ENCODE measurements at regions not wholly inside any gene's neighbourhood (a gene's known extent, or its start where the extent isn't known, plus 50 kb on each side); places are given as distances from the start of the nearest gene placed in this dataset.

DNA sequence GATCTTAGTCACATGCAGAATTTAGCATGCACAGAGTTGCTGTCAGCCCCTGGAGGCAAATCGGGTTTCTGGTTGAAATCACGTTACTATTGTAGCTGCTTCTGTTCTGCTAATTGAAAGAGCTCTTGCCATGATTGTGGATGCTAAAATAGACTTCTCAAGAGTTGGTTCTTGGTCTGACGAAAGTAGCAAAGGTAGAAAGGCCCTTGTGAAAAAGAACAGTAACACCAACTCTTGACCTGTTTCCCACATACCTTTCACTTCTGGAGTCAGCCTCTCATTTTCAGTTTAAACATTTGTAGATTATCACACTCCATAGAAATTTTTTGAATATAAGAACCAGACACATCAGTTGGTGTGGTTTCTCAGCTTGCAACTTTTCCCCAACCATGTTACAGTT lies 110.0 kb upstream of the EPB41L3 start:
- 90 to 100% methylated on average over 2 to 3 of the region's 3 CpGs for WGBS, 2 experiments (ENCODE audit: insufficient coverage in 1 of 2, insufficient read length in 1 of 2)
- Histone ChIP-seq H3K4me1 (ENCODE audit: control insufficient read depth, insufficient read depth, low read length) (no peaks in the 10 kb centered on the region), H3K27me3 (ENCODE audit: control insufficient read depth, insufficient read depth, low read length, poor library complexity, severe bottlenecking) (no peaks in the 10 kb centered on the region), H3K9me3 (ENCODE audit: control insufficient read depth, low read length) (no peaks in the 10 kb centered on the region), H3K27ac (ENCODE audit: low read depth, low read length) (no peak overlapping the region), H3K4me3 (ENCODE audit: low read length) (no peak overlapping the region), H3K9ac (ENCODE audit: extremely low read depth, low read length, poor library complexity, severe bottlenecking) (no peak overlapping the region), H3K36me3 (ENCODE audit: control insufficient read depth, insufficient read depth, low read length) (no peaks in the 10 kb centered on the region)
- DNase-seq, result no peak
- no peaks in the 10 kb centered on the region for H3K4me1 Mint-ChIP-seq
- TF ChIP-seq, protein P1, sequence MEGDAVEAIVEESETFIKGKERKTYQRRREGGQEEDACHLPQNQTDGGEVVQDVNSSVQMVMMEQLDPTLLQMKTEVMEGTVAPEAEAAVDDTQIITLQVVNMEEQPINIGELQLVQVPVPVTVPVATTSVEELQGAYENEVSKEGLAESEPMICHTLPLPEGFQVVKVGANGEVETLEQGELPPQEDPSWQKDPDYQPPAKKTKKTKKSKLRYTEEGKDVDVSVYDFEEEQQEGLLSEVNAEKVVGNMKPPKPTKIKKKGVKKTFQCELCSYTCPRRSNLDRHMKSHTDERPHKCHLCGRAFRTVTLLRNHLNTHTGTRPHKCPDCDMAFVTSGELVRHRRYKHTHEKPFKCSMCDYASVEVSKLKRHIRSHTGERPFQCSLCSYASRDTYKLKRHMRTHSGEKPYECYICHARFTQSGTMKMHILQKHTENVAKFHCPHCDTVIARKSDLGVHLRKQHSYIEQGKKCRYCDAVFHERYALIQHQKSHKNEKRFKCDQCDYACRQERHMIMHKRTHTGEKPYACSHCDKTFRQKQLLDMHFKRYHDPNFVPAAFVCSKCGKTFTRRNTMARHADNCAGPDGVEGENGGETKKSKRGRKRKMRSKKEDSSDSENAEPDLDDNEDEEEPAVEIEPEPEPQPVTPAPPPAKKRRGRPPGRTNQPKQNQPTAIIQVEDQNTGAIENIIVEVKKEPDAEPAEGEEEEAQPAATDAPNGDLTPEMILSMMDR (conservative IDR thresholded peaks at IDR 0.05), result no peak
- H3K27me3 Mint-ChIP-seq (ENCODE audit: insufficient read depth), result no peaks in the 10 kb centered on the region
- H3K27ac Mint-ChIP-seq, result no peak overlapping the region
- no peaks in the 10 kb centered on the region for H3K36me3 Mint-ChIP-seq (ENCODE audit: low read depth)
- H3K4me3 Mint-ChIP-seq, result no peak overlapping the region
- no peaks in the 10 kb centered on the region for H3K9me3 Mint-ChIP-seq

DNA sequence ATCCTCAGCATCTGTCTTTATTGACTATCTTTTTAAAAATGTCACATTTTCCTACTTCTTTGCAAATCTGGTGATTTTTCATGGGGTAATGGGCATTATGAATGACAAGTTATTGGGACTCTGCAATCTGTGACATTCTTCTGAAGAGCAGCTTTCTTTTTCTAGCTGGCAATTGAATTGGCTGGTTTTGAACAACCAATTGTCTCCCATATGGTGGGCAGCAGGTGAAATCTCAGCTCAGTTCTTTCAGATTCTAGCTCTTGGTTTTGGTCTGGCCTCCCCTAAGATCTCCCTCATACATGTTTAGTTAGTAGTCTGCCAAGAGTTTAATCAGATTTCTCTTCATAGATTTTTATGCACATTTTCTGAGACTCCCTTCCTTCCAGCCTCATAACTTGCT lies 107.9 kb upstream of the EPB41L3 start:
- no peaks in the 10 kb centered on the region for H3K36me3 ChIP-seq (ENCODE audit: control insufficient read depth, insufficient read depth, low read length)
- H3K36me3 Mint-ChIP-seq (ENCODE audit: low read depth), result no peaks in the 10 kb centered on the region
- H3K4me3 Mint-ChIP-seq, result no peak overlapping the region
- H3K9me3 Mint-ChIP-seq, result peaks cover 6% of the 10 kb centered on the region
- H3K9ac ChIP-seq (ENCODE audit: extremely low read depth, low read length, poor library complexity, severe bottlenecking), result no peak overlapping the region
- H3K4me1 Mint-ChIP-seq, result no peaks in the 10 kb centered on the region
- no peak overlapping the region for H3K27ac Mint-ChIP-seq
- no peak overlapping the region for H3K27ac ChIP-seq (ENCODE audit: low read depth, low read length)
- H3K4me1 ChIP-seq (ENCODE audit: control insufficient read depth, insufficient read depth, low read length), result no peaks in the 10 kb centered on the region
- no peaks in the 10 kb centered on the region for H3K9me3 ChIP-seq (ENCODE audit: control insufficient read depth, low read length)
- no peaks in the 10 kb centered on the region for H3K27me3 ChIP-seq (ENCODE audit: control insufficient read depth, insufficient read depth, low read length, poor library complexity, severe bottlenecking)
- H3K27me3 Mint-ChIP-seq (ENCODE audit: insufficient read depth), result no peaks in the 10 kb centered on the region
- H3K4me3 ChIP-seq (ENCODE audit: low read length), result no peak overlapping the region
- no peak for DNase-seq
- TF ChIP-seq, protein P1 (conservative IDR thresholded peaks at IDR 0.05), result no peak

DNA sequence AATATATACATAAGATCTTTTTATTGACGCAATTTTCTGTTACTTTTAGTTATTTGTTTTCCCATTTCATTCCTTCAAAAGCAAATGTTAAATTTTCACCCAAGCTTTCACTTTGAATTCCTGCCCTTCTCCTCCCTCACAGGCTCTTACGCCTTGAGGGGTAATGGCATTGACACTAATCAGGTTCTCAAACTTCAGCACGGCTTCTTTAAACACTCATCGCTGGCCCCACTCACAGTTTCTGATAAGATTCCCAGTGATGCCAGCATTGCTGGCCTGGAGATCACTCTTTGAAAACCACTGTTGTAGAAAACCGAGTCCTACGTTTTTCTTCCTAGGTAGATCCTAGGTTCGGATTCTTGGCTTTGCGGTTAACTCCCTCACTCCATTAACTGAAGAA lies 105.6 kb upstream of the EPB41L3 start:
- Mint-ChIP-seq H3K36me3 (ENCODE audit: low read depth) (no peaks in the 10 kb centered on the region), H3K27me3 (ENCODE audit: insufficient read depth) (no peaks in the 10 kb centered on the region), H3K4me1 (peaks cover 5% of the 10 kb centered on the region), H3K27ac (no peak overlapping the region), H3K4me3 (no peak overlapping the region), H3K9me3 (peaks cover 6% of the 10 kb centered on the region)
- no peak for DNase-seq
- H3K4me3 ChIP-seq (ENCODE audit: low read length), result no peak overlapping the region
- WGBS, 2 experiments (ENCODE audit: insufficient coverage in 1 of 2, insufficient read length in 1 of 2), result 91 to 100% methylated on average over 4 to 8 of the region's 8 CpGs
- no peaks in the 10 kb centered on the region for H3K36me3 ChIP-seq (ENCODE audit: control insufficient read depth, insufficient read depth, low read length)
- no peaks in the 10 kb centered on the region for H3K4me1 ChIP-seq (ENCODE audit: control insufficient read depth, insufficient read depth, low read length)
- H3K9me3 ChIP-seq (ENCODE audit: control insufficient read depth, low read length), result no peaks in the 10 kb centered on the region
- TF ChIP-seq, protein P1 (conservative IDR thresholded peaks at IDR 0.05), result no peak
- H3K27me3 ChIP-seq (ENCODE audit: control insufficient read depth, insufficient read depth, low read length, poor library complexity, severe bottlenecking), result no peaks in the 10 kb centered on the region
- no peak overlapping the region for H3K9ac ChIP-seq (ENCODE audit: extremely low read depth, low read length, poor library complexity, severe bottlenecking)
- no peak overlapping the region for H3K27ac ChIP-seq (ENCODE audit: low read depth, low read length)
